T-helper 1 cell treated with Interleukin-12 subunit alpha and Interleukin-12 subunit beta and Interleukin-4 antibody, amounts not matched to agents 30 ng/mL and 1 ng/mL, for 36 hours (primary cell): ENCODE measurements at regions not wholly inside any gene's neighbourhood (a gene's known extent, or its start where the extent isn't known, plus 50 kb on each side); places are given as distances from the start of the nearest gene placed in this dataset.
"Not testable (repeated sequence)": the region's sequence is repeated elsewhere in the genome, so short reads cannot be mapped to it uniquely, and the experiment has no call there.

ENCODE experiments used
- intact Hi-C: fragments of 100-400 bp; cut with micrococcal nuclease; formaldehyde crosslinking; loops from one replicate; pipeline ENCODE4 v1.15.1; 2024

DNA sequence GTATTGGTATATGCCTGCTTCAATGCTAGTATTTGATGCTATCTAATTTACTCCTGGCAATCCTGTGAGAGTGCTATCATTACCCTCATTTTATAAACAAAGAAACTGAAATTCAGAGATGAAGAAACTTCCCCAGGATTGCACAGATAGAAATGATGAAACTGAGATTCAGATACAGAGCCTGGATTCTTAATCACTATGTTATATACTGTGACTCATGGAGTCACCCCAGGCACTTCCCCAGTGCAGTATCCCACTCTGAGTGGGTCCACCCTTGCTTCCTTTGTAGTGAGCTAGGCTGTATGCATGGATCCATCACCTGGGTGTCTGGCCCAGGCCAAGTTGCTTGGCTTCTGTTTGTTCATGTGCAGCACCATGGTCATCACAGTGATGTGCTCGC lies 133.9 kb downstream of the TRIM43 start:
- intact Hi-C loops, result loop anchor here (5.0 kb wide), 2 partner anchors 323 to 378 kb away; partner anchors contain the start of gene FAHD2A

DNA sequence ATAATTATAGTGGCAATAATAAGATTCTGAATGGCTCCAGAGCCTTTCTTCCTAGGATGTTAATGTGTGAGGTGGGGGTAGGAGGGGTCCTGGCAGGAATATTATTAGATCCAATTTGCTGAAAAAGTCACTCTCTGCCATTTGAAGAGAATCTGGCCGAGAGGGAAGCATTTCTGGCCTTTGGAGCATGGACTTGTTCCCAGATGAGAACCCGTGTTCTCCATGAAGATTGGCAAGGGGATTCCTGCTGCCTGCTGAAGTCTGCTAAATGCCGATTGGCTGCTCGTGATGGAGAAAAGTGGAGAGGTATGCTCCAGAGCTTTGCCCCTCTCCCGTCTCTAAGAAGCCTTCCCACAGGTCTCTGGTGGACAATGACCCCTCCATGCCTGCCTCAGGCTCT lies 135.6 kb downstream of the TRIM43 start:
- intact Hi-C loops, result loop anchor here (5.0 kb wide), 2 partner anchors 325 to 380 kb away; partner anchors contain the start of gene FAHD2A

DNA sequence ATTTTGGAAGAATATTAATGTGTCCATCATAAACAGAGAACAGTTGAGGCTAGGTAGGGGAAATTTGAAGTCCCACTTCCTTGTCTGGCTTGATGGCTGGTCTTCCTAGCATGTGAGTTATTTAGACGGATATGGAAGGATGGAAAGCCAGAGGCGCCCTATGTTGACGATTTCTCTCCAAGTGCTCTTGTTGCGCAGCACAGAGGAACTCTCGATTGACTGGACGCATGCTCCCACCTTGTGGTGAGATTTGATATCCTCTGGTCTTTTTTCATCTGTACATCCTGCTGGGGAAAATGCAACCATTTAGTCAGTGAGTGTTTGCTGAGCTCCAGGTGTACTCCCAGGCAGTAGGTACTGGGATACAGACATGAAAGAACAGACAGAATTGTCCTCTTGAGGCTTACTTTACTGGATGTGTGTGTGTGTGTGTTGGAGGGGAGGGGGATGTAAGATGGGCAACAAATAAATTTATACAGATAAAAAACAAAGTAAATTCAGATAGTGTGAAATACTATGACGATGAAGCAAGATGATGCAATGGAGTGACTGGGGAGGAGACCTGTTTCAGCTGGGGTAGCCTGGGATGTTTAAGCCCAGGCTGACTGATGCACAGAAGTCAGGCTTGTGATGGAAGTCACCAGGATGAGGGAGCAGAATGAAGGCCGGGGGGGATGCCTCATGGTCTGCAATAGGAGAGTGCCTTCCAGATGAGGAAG lies 137.2 kb downstream of the TRIM43 start:
- intact Hi-C loops, result loop anchor here (5.0 kb wide), 2 partner anchors 327 to 382 kb away; partner anchors contain the start of gene FAHD2A

DNA sequence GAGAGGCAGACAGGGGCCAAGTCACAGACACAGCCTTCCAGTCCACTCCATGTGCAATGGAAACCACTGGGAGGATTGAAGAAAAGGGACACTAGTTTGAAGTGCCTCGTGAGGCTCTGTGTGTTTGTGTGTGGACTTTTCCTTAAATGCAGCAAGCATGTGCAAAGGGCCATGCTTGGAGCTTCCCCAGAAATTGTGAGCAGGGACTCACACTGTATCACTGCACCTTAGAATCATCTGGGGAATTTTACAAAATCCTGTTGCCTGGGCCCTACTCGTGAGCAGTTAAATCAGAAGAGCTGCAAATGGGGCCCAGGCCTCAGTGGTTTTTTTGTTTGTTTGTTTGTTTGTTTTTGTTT lies 137.8 kb downstream of the TRIM43 start:
- intact Hi-C loops, result loop anchor here (5.0 kb wide), 2 partner anchors 327 to 382 kb away; partner anchors contain the start of gene FAHD2A

DNA sequence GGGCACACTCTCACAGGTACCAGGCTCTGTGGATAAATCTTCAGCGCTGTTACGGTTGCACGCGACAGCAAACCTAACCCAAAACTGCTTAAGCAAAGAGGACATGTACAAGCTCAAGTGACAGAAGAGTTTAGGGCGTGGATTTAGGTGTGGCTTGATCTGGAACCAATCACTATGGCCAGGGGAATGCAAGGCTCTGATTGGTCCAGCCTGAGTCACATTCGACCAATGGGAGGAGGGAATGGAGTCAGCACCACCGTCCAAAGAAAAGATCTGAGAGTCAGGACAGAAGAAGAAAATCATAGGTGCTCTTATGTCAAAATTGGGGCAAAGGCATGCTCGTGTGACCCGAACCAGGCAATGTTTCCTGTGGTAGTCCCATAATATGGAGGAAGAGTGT lies 139.0 kb downstream of the TRIM43 start:
- intact Hi-C loops, result no loop called here

DNA sequence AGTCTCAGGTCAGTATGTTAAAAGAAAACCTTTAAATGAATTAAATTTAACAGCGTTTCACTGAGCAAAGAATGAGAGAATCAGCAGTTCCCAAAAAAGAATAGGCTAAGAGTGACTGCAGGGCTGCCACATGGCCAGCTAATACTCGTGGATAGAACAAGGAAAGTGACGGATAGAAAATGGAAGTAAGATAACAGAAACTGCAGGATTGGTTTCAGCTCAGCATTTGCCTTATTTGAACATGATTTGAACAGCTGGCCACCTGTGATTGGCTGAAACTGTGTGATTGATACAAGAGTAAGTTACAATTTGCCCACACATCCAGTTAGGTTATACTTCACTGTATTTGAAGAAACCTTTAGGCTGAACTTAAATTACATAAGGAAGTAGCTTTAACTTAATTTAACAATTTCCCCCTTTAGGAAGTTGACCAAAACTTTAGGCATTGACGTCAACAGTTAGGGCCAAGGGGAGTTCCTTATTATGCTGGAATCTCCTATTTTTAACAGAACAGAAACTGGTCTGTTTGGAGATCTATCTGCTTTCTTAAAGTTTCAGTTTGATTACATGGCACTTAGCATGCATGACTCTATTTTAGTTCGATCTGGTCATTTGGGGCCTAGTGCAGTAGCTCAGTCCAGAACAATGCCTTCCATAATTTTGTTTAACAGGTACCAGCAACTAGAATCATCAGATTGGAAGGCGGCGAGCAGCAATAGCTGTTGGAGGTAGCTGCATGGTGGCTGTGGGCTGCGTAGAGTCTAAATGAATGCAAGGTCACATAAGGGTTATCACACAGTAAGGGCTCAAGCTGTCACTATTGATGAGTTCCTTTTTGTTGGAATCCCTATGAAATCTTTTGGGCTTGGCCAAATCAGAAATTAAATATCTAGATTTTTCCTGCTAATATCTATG lies 143.4 kb downstream of the TRIM43 start:
- intact Hi-C loops, result no loop called here

GRCh38 chr2:95738301-95738700 lies 146.5 kb downstream of the TRIM43 start:
- intact Hi-C loops, result no loop called here

DNA sequence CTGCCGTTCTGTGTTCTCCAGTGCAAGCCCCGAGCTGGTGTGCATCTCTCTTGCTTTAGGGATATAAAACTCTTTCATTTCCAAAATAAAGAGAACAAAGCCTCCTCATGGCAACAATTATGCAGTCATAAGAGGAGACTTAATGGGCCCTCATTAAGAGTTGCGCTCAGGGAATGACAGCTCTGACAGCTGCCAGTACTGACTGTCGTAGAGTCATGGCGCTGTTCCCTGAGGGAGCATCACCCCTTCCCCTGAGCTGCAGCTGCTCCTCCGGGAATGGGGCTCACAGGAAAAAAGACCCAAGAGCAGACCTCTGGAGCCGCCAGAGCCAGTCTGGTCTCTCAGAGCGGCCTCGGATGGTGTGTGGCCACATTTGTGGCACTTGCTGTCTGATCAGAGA lies 160.3 kb downstream of the TRIM43 start:
- intact Hi-C loops, result not testable (repeated sequence)

DNA sequence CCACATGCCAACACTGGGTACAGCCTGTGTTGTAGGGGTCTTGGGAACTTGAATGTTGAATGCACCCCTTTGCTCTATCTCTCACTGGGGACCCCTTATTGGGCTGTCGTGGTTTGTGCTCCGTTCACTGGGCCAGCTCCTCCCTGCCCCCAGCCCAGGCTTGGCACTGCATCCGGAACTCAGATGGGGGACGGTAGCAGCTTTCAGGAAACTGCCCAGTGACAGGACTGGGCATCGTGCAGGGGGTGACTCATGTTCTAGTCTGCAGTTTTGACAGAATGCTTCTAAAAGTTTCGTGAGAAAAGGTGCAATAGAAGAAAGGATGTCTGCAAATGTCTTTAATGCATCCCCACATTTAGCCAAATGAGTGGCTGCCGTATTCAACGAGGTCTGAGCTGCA lies 162.0 kb downstream of the TRIM43 start:
- intact Hi-C loops, result not testable (repeated sequence)

DNA sequence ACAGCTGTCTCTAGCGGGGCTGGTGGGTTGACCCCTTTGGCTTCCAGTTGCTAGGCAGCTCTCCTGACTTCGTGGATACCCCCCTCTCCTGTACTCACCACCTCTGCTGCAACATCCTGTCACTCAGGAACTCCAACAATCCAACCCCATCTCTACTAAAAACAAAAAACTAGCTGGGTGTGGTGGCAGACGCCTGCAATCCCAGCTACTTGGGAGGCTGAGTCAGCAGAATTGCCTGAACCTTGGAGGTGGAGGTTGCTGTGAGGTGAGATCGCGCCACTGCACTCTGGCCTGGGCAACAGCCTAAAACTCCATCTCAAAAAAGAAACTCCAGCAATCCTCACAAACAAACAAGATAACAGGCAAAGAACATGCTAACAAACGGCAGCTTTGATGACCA lies 162.4 kb downstream of the TRIM43 start:
- intact Hi-C loops, result not testable (repeated sequence)

DNA sequence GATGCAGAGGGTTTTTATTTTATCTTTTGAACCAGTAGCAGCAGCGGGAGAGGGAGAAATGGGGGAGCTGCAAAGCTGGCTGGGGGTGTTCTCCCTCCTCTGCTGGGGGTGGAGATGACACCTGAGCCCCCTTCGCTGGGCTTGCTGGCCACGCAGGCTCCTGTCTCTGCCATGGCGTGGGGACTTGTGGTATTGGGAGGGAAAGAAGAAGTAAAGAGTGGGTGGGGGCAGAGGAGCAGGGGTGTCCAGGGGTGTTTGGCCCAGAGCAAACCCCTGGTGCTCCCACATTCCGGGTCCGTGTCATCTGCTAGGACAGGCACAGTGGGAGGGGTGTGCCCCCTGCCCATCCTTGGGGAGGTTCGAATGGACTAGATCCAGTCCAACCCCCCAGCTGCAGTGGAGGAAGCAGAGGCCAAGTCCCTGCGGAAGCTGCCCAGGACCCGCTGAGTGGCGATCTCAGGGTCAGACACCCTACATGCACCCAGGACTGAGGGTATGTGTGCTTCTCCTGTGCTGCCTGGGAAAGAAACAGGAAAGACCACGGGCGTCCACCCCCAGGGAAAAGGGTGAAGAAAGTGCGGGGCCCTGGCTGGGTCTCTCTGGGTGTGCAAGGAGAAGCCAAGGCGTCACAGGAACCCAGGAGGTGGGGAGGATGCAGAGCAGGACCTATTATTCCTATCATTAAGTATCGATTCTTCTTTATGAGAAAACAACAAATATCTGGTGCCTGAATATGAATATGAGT lies 163.2 kb downstream of the TRIM43 start:
- intact Hi-C loops, result not testable (repeated sequence)

DNA sequence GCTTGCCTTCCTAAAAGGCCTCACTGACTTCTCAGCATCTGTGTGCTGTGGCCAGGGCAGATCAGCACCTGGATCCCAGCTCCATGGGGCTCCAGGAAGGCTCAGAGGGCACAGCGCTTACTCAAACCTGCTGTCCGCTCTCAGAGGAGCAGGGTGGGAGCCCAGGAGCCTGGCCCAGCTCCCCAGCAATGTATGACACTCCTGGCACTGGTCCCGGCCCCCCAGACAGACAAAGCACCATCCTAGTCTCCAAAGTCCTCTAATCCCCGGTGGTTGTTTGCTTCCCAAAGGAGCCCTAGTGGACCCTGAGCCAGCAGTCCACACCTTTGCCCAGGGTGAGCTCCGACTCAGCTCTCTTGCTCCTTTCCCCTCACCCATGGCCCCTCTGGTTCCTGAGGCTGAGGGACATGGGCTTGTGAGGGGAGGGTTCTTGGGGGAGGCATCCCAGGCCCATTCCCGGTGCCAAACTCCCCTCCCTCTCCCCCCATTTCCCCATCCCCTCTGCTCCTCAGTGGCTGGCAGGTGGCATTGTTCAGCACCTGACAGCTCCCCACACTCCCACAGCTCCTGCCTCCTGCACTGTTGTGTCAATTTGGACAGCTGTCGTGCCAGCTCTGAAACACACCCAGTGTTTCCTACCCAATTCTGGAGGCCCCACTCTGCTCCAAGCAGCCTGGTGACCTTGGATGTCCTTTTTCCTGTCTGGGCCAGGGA lies 164.3 kb downstream of the TRIM43 start:
- intact Hi-C loops, result not testable (repeated sequence)

GRCh38 chr2:95757988-95758387 lies 166.2 kb downstream of the TRIM43 start:
- intact Hi-C loops, result no loop called here

DNA sequence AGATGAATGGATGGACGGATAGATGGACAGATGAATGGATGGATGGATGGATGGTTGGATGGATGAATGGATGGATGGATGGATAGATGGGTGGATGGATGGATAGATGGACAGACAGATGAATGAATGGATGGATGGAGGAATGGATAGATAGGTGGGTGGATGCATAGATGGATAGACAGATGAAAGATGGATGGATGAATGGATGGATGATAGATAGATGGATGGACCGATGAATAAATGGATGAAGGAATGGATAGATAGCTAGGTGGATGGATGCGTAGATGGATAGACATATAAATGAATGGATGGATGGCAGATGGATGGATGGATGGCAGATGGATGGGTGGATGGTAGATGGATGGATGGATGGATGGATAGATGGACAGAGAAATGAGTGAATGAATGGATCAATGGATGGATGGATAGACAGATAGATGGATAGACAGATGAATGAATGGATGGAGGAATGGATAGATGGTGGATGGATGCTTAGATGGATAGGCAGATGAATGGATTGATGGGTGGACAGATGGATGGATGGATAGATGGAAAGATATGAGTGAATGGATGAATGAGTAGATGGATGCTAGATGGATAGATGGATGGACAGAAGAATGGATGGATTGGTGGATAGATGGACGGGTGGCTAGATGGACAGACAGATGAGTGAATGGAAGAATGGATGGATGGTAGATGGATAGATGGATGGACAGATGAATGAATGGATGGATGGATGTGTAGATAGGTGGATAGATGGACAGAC lies 167.9 kb downstream of the TRIM43 start:
- intact Hi-C loops, result no loop called here

DNA sequence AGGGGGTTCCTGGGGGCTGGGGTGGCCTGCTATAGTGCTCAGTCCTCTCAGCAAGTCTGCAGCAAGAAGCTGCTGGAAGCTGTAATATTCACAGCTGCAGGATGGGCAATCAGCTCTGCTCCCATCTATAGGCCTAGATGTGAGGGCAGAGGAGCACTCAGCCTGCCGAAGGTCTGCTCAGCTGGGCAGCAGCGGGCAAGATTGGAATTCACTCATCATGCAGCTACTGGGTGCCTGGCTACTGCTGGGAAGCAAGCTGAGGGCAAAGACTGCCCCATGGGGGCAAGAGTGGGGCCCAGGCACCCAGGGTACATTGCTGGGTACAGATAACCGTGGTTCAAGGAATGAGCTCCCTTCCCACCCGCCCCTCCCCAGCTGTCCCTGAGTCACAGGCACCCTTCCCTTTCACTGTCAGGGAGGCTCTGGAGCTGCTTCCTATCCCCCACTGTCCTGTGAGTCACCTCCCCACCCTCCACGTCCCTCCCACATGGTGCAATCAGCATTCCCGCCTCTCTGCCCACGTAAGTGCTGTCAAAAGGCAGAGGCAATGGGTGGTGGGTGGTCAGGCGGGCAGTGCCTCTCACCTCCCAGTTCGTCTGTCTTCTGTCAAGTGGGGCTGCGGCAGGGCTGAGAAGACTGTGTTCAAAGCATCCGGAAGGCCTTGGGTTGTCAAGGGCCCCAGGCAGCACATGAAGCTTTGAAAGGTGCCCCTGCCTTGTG lies 169.2 kb downstream of the TRIM43 start:
- intact Hi-C loops, result no loop called here

- intact Hi-C loops, result no loop called here
Measured at GRCh38 chr2:95761556-95761955, 169.8 kb downstream of the TRIM43 start.

- intact Hi-C loops, result not testable (repeated sequence)
Measured at GRCh38 chr2:95762023-95763021, 170.5 kb downstream of the TRIM43 start.

DNA sequence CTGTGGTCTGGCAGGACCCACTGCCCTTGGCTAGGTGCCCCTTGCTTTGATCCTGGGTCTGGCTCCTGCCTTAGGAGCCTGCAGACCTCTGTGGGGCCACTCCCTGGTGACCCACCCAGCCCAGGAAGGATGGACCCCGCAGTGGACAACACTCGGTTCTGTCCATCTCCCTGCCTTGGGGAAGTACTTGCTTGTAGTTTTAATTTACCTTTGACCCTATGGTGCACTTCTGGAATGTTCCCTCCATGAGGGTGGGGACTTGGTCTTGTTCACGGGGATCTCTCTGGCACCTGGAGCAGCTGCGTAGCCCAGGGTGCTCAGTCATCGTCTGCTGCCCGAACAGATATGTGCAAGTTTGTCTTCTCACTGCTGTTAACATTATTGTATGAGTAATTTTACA lies 171.3 kb downstream of the TRIM43 start:
- intact Hi-C loops, result not testable (repeated sequence)
